GM12878 (cell line): ENCODE measurements at regions not wholly inside any gene's neighbourhood (a gene's known extent, or its start where the extent isn't known, plus 50 kb on each side); places are given as distances from the start of the nearest gene placed in this dataset.

Source experiments
- ATAC-seq: fragments of 200-7000 bp; cut with Tn5 transposase; 3 replicates; pipeline ENCODE4 v1.9.1; 2020; ENCODE audit warnings: mild to moderate bottlenecking, moderate library complexity
- BruUV-seq: library from RNA; stranded (reverse); fragments of 400-500 nt; replicated peaks from 2 replicates; lab custom pipeline; 2021; lab: Mats Ljungman, UMichigan
- CTCF ChIA-PET: fragments of 300-600 bp; sonication (Branson Sonifier 250); formaldehyde crosslinking; extraction: SDS; loops from one replicate; lab custom pipeline; 2021; ENCODE audit warnings: inconsistent platforms; lab: Yijun Ruan, JAX
- POLR2A ChIA-PET: fragments of 350-600 bp; formaldehyde crosslinking; extraction: SDS; loops from one replicate; lab custom pipeline; 2021; ENCODE audit warnings: inconsistent platforms; lab: Charles Lee
- RAD21 ChIA-PET: fragments of 300-600 bp; sonication (Branson Sonifier 250); formaldehyde crosslinking; loops from one replicate; lab custom pipeline; 2023; ENCODE audit warnings: antibody characterized with exemption; ENCODE audit not compliant: unreplicated experiment; lab: Charles Lee
- SMC1A ChIA-PET: fragments of 300-600 bp; sonication (Branson Sonifier 250); formaldehyde crosslinking; loops from one replicate; lab custom pipeline; 2023; ENCODE audit not compliant: unreplicated experiment, uncharacterized antibody; lab: Charles Lee
- DNase-seq: peaks from one replicate; pipeline ENCODE4 v3.0.0-alpha.2; 2011; ENCODE audit warnings: low read depth, low spot score
- FAIRE-seq: peaks from 3 replicates; lab custom pipeline; 2011; peaks lifted over from hg19 to GRCh38; lab: Jason Lieb, UNC
- H2AFZ ChIP-seq: 2 replicates; pipeline ENCODE4 v1.6.0; 2011; ENCODE audit warnings: low read depth, low read length, control low read depth; ENCODE audit not compliant: control insufficient read depth
- H3K27ac ChIP-seq: 2 replicates; pipeline ENCODE4 v1.5.1; 2011; ENCODE audit warnings: control low read depth; ENCODE audit not compliant: control insufficient read depth, insufficient read depth
- H3K27me3 ChIP-seq, 2 experiments: replicated peaks in 1 of 2; 2 replicates each; pipeline versions ENCODE4 v1.6.0 to v1.6.1; 2011; ENCODE audit warnings: low read length in 1 of 2; ENCODE audit not compliant: control insufficient read depth in 2 of 2, insufficient read depth in 2 of 2
- H3K36me3 ChIP-seq, 2 experiments: 2 replicates each; pipeline ENCODE4 v1.5.1; 2011; ENCODE audit warnings: low read length in 1 of 2; ENCODE audit not compliant: control insufficient read depth in 2 of 2, insufficient read depth in 2 of 2
- H3K4me1 ChIP-seq: 2 replicates; pipeline ENCODE4 v1.6.1; 2011; ENCODE audit warnings: mild to moderate bottlenecking, low read length, moderate library complexity, mixed read lengths; ENCODE audit not compliant: control insufficient read depth, insufficient read depth
- H3K4me2 ChIP-seq: 2 replicates; pipeline ENCODE4 v1.6.0; 2011; ENCODE audit warnings: control low read depth; ENCODE audit not compliant: control insufficient read depth, insufficient read depth
- H3K4me3 ChIP-seq: fragments of 200-600 bp; sonication (generic); 2 replicates; pipeline ENCODE4 v1.5.1; 2016
- H3K79me2 ChIP-seq: 2 replicates; pipeline ENCODE4 v1.6.0; 2011; ENCODE audit warnings: low read length; ENCODE audit not compliant: control insufficient read depth, insufficient read depth
- H3K9ac ChIP-seq: 2 replicates; pipeline ENCODE4 v1.8.0; 2011; ENCODE audit warnings: low read length, control low read depth, mixed read lengths; ENCODE audit not compliant: control insufficient read depth, insufficient read depth
- H3K9me3 ChIP-seq: replicated peaks from 3 replicates; pipeline ENCODE4 v1.5.1; 2011; ENCODE audit warnings: mild to moderate bottlenecking, low read length; ENCODE audit not compliant: control insufficient read depth, insufficient read depth
- H4K20me1 ChIP-seq: 2 replicates; pipeline ENCODE4 v1.6.0; 2011; ENCODE audit not compliant: control insufficient read depth, insufficient read depth
- CEBPZ ChIP-seq: fragments of 150-350 bp; IDR thresholded peaks from 2 replicates; pipeline ENCODE4 v1.6.1; 2016; ENCODE audit warnings: low read depth, low read length
- EED ChIP-seq: sonication (generic); IDR thresholded peaks from 2 replicates; pipeline ENCODE4 v1.6.1; 2016; ENCODE audit warnings: antibody characterized with exemption, low read depth
- FOS ChIP-seq: IDR thresholded peaks from 3 replicates; pipeline ENCODE4 v1.6.1; 2011; ENCODE audit warnings: borderline replicate concordance; ENCODE audit not compliant: insufficient read length; ENCODE audit errors: extremely low read depth
- HDAC6 ChIP-seq: fragments of 200-600 bp; sonication (generic); IDR thresholded peaks from one replicate; pipeline ENCODE4 v1.8.0; 2017; ENCODE audit warnings: antibody characterized with exemption; ENCODE audit not compliant: unreplicated experiment
- KAT2A ChIP-seq: conservative IDR thresholded peaks from 2 replicates; pipeline ENCODE4 v1.6.1; 2011; ENCODE audit warnings: low read depth, low read length; ENCODE audit not compliant: control insufficient read depth
- NRF1 ChIP-seq: conservative IDR thresholded peaks from 2 replicates; pipeline ENCODE4 v1.6.1; 2011; ENCODE audit warnings: mild to moderate bottlenecking, low read depth, low read length, improper control_type of control experiment
- TCF7 ChIP-seq: IDR thresholded peaks from 2 replicates; pipeline ENCODE4 v1.6.1; 2014; ENCODE audit warnings: antibody characterized with exemption, borderline replicate concordance
- ZBED1 ChIP-seq: IDR thresholded peaks from 2 replicates; pipeline ENCODE4 v1.6.1; 2016; ENCODE audit warnings: borderline replicate concordance
- ZNF24 ChIP-seq: fragments of 450-650 bp; IDR thresholded peaks from 2 replicates; pipeline ENCODE4 v1.6.1; 2017; ENCODE audit warnings: antibody characterized with exemption, mild to moderate bottlenecking
- WGBS: methylation state at CpG from one replicate; pipeline ENCODE4 v1.1.6; 2016; ENCODE audit warnings: low lambda C conversion rate; ENCODE audit not compliant: insufficient replicate concordance, insufficient coverage; ENCODE audit errors: missing lambda C conversion rate; 5-methylcytosine and 5-hydroxymethylcytosine counted together
- in situ Hi-C: fragments of 300-500 bp; cut with MboI; formaldehyde crosslinking; loops from 9 replicates; pipeline ENCODE4 v1.14.3; 2018; ENCODE audit warnings: mixed read lengths
- intact Hi-C: fragments of 100-400 bp; cut with micrococcal nuclease; formaldehyde crosslinking; loops from one replicate; pipeline ENCODE4 v1.14.2; 2022; ENCODE audit not compliant: unreplicated experiment
- TF ChIP-seq, protein P1 (sequence below): fragments of 450-650 bp; IDR thresholded peaks from 2 replicates; pipeline ENCODE4 v1.6.1; 2014; ENCODE audit warnings: mild to moderate bottlenecking
- TF ChIP-seq, protein P2 (sequence below): fragments of 450-650 bp; formaldehyde crosslinking; IDR thresholded peaks from 2 replicates; pipeline ENCODE4 v1.4.0; 2020; ENCODE audit warnings: mild to moderate bottlenecking, moderate library complexity

DNA sequence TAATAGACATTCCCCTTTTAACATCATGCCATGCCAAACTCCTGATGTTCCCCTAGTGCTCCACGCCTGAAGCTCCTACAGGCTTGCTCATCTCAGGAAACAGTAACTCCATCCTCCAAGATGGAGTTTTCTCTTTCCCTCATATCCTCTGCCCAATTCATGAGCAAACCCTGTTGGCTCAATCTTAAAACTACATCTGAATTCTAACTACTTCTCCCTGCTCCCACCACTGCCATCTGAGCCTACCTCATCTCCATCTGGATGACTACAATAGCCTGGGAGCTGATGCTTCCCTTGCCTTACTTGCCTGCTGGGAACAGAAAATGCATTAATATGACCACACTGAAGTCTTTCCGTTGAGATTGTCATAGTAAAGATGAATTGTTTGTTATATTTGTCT lies 271.7 kb upstream of the MKLN1 start:
- Histone ChIP-seq H3K27me3 (no peaks in the 10 kb centered on the region), H4K20me1 (no peaks in the 10 kb centered on the region), H3K79me2 (peaks cover 3% of the 10 kb centered on the region), H2AFZ (no peak overlapping the region), H3K9me3 (no peaks in the 10 kb centered on the region; the same call in 2 of the 3 replicates), H3K4me2 (no peak overlapping the region), H3K9ac (no peak overlapping the region), H3K27ac (no peak overlapping the region), H3K36me3 (peaks cover 0 to 3% of the 10 kb centered on the region in 2 experiments; a peak in 1 of 4 replicates), H3K4me3 (no peak overlapping the region), H3K4me1 (0 out of 2 replicates have a peak, but pooled peaks cover 6% of the 10 kb centered on the region)
- BruUV-seq = TSS peak; percentile 10
- SMC1A ChIA-PET = interaction anchor here (1.7 to 2.8 kb wide), 3 partner anchors 16 to 74 kb away, joined by 3 to 12 read pairs (median 5); no protein-coding TSS in a partner anchor
- ATAC-seq (no peak), DNase-seq (no peak), FAIRE-seq (no peak)
- WGBS = 96% methylated on average over 2 of the region's 2 CpGs
- RAD21 ChIA-PET = interaction anchor here (1.3 to 4.2 kb wide), 2 partner anchors 16 to 67 kb away, joined by 3 to 19 read pairs; no protein-coding TSS in a partner anchor
- TF ChIP-seq, protein P1, sequence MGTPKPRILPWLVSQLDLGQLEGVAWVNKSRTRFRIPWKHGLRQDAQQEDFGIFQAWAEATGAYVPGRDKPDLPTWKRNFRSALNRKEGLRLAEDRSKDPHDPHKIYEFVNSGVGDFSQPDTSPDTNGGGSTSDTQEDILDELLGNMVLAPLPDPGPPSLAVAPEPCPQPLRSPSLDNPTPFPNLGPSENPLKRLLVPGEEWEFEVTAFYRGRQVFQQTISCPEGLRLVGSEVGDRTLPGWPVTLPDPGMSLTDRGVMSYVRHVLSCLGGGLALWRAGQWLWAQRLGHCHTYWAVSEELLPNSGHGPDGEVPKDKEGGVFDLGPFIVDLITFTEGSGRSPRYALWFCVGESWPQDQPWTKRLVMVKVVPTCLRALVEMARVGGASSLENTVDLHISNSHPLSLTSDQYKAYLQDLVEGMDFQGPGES = no peak
- TF ChIP-seq KAT2A (no peak), HDAC6 (no peak), ZBED1 (no peak), ZNF24 (no peak), FOS (no peak), EED (no peak), NRF1 (no peak), CEBPZ (no peak), TCF7 (no peak)
- TF ChIP-seq, protein P2, sequence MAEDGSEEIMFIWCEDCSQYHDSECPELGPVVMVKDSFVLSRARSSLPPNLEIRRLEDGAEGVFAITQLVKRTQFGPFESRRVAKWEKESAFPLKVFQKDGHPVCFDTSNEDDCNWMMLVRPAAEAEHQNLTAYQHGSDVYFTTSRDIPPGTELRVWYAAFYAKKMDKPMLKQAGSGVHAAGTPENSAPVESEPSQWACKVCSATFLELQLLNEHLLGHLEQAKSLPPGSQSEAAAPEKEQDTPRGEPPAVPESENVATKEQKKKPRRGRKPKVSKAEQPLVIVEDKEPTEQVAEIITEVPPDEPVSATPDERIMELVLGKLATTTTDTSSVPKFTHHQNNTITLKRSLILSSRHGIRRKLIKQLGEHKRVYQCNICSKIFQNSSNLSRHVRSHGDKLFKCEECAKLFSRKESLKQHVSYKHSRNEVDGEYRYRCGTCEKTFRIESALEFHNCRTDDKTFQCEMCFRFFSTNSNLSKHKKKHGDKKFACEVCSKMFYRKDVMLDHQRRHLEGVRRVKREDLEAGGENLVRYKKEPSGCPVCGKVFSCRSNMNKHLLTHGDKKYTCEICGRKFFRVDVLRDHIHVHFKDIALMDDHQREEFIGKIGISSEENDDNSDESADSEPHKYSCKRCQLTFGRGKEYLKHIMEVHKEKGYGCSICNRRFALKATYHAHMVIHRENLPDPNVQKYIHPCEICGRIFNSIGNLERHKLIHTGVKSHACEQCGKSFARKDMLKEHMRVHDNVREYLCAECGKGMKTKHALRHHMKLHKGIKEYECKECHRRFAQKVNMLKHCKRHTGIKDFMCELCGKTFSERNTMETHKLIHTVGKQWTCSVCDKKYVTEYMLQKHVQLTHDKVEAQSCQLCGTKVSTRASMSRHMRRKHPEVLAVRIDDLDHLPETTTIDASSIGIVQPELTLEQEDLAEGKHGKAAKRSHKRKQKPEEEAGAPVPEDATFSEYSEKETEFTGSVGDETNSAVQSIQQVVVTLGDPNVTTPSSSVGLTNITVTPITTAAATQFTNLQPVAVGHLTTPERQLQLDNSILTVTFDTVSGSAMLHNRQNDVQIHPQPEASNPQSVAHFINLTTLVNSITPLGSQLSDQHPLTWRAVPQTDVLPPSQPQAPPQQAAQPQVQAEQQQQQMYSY = no peak
- POLR2A ChIA-PET = interaction anchor here (1.4 kb wide), 1 partner anchor 48 kb away, joined by 3 read pairs; no protein-coding TSS in a partner anchor
- intact Hi-C loops = no loop called here
- CTCF ChIA-PET = interaction anchor here (1.4 to 4.2 kb wide), 4 partner anchors 13 to 247 kb away, joined by 3 to 18 read pairs (median 7); no protein-coding TSS in a partner anchor
- in situ Hi-C loops = no loop called here
